CD4-positive, alpha-beta T cell treated with Interferon alpha-2 for 1 hour (primary cell): ENCODE measurements at regions not wholly inside any gene's neighbourhood (a gene's known extent, or its start where the extent isn't known, plus 50 kb on each side); places are given as distances from the start of the nearest gene placed in this dataset.
A peak's percentile ranks its signal among the peaks of the same experiment; 100 is the strongest.

Experiments used
- DNase-seq, 2 donors: peaks; one replicate each; pipeline ENCODE4 v3.0.0-alpha.2; 2020 to 2022

DNA sequence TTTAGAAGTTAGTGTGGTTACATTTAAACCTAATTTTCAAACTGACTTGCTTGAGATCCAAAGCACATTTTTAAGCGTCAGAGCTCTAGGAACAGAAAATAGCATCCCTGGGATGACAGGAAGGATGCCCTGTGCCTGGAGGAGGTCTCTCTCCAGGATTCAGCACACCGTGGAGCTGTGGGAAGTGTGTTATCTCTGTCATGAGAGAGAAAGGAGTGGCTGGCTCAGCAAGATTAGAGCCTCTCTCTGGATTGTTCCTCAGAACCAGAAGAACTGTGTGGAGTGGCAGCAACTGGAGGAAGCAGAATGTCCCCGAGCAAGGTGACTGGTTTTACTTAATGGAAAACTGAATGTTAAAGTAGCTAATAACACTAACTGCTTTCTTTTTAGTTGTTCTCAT, 233.6 kb upstream of the TGFBR2 start:
- no peak for DNase-seq

- DNase-seq, result no peak
These were observed 221.8 kb upstream of the TGFBR2 start for GRCh38 chr3:30384546-30385072.

- DNase-seq, result no peak
These were observed 213.3 kb upstream of the TGFBR2 start for GRCh38 chr3:30393079-30393478.

GRCh38 chr3:30397030-30397429, 209.4 kb upstream of the TGFBR2 start:
- no peak for DNase-seq

DNA sequence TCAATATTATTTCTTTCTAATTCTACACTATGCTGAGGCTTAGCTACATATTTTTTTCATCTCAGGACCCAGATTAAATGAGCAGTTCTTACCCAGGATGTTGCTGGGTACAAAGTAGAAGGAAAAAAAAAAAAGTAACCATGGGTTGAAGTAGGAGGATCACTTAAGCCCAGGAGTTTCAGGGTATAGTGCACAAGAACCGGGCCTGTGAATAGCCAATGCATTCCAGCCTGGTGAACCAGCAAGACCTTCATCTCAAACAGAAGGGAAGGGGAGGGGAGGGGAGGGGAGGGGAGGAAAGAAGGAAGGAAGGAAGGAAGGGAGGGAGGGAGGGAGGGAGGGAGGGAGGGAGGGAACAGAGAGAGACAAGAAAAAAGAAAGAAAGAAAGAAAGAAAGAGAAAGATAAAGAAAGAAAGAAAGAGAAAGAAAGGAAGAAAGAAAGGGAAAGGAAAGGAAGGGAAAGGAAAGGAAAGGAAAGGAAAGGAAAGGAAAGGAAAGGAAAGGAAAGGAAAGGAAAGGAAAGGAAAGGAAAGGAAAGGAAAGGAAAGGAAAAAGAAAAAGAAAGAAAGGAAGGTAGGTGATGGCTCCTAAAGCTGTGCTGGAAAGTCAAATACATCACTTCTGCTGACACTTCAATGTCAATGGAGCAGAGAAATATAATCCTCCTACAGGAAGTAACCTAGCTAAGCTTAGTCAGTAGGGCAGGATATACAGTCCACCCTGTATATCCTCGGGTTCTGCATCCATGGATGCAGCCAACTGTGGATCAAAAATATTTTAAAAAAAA, 206.8 kb upstream of the TGFBR2 start:
- no peak for DNase-seq

- DNase-seq, result no peak
These were observed 205.5 kb upstream of the TGFBR2 start for GRCh38 chr3:30400926-30401325.

DNA sequence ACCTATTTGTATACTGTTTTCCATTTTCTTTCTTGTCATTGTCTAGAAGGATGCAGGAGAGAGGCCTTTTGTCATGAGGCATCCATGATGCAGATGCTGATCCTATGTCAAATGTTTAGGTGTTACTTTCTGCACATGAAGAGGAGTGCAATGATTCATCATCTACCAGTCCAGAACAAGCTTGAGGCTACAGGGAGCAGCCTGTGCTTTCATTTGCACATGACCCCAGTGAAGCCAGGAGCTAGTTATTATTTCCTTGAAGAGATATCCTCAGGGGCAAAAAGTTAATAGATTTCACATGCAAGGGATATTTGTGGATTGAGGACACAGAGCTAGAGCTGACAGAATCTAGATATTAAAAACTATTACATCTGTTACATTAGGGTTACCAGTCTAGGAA, 204.4 kb upstream of the TGFBR2 start:
- no peak for DNase-seq

- no peak for DNase-seq
These were observed 198.8 kb upstream of the TGFBR2 start for GRCh38 chr3:30407651-30408050.

GRCh38 chr3:30408105-30408557, 198.3 kb upstream of the TGFBR2 start:
- no peak for DNase-seq

GRCh38 chr3:30418443-30418842, 188.0 kb upstream of the TGFBR2 start:
- no peak for DNase-seq

DNA sequence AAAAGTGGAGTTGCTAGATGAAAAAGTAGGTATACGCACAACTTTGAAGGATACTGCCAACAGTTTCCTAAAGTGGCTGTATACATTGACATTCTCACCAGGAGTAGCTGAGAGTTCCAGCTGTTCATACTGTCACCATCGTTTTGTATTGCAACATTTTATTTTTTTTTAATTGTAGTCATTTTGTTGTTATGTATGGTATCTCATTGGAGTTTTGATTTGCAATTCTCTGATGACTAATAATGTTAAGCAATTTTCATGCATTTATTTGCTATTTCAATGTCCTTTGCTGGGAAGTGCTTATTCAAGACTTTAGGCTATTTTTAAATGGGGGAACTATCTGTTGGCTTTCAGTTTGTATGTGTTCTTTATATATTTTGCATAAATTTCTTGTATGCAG, 185.1 kb upstream of the TGFBR2 start:
- DNase-seq, result no peak

GRCh38 chr3:30426293-30426993, 180.0 kb upstream of the TGFBR2 start:
- no peak for DNase-seq

GRCh38 chr3:30428251-30428650, 178.2 kb upstream of the TGFBR2 start:
- no peak for DNase-seq

DNA sequence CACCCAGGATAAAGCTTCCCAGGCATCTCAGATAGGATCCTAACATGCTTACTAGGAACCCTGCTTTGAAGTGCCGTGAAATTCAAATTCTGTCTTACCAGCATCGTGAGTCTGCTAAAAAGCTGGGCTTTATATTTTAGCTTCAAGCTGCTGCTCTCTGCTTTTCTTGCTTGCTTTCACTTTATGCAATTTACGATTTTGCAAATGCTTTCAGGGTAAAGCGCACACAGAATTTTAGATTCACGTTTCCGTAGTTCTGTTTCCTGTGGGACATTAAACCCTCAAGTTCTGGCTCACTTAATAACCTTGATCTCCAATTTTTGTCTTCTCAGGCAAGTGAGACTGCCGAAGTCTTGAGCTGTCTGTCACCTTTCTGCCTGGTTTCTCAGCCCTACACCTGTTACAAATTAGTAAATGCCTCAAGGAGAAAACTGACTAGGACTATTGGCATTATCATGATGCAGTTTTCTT, 170.5 kb upstream of the TGFBR2 start:
- peak in 1 of 2 donors; percentile 6 for DNase-seq

DNA sequence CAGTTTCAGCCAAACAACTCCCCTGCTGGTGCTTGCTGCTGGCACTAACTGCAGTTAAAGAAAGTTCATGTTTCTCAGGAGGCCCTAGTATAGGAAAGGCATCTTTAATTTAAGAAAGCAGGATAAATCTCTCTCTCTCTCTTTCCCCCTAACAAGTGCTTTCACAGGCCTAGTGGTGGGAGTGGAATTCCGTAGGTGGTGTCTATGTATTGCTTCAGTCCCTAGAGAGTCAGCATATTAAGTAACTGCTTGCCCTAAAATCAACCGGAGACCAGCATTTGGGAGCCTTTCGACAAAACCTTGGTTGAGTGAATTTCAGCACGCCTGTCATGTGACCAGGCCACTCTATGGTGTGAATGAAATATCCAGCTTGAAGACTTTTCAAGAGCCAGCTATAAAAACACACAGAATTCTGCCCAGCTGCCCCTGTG, 169.2 kb upstream of the TGFBR2 start:
- no peak for DNase-seq

DNA sequence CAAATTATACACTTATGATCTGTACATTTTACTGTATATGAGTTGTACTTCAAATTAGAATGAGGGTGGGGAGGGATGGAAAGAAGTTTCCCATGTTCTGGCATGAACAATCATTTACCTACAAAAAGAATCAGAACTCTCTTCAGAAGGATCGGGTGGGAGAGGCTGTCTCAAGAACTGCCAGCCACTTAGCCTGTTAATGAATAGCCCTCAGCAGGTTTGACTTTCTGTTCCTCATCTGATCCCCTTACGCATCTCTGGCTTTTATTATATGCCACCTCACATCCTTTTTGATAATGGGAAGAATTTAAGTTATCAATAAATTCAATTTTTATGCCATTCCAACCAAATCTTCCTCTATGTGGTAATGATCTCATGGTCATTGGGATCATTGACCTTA, 168.3 kb upstream of the TGFBR2 start:
- no peak for DNase-seq

- DNase-seq, result no peak
These were observed 166.8 kb upstream of the TGFBR2 start for GRCh38 chr3:30439451-30440053.

GRCh38 chr3:30440147-30440604, 166.2 kb upstream of the TGFBR2 start:
- DNase-seq, result no peak

- DNase-seq, result no peak
These were observed 165.5 kb upstream of the TGFBR2 start for GRCh38 chr3:30440880-30441279.

DNA sequence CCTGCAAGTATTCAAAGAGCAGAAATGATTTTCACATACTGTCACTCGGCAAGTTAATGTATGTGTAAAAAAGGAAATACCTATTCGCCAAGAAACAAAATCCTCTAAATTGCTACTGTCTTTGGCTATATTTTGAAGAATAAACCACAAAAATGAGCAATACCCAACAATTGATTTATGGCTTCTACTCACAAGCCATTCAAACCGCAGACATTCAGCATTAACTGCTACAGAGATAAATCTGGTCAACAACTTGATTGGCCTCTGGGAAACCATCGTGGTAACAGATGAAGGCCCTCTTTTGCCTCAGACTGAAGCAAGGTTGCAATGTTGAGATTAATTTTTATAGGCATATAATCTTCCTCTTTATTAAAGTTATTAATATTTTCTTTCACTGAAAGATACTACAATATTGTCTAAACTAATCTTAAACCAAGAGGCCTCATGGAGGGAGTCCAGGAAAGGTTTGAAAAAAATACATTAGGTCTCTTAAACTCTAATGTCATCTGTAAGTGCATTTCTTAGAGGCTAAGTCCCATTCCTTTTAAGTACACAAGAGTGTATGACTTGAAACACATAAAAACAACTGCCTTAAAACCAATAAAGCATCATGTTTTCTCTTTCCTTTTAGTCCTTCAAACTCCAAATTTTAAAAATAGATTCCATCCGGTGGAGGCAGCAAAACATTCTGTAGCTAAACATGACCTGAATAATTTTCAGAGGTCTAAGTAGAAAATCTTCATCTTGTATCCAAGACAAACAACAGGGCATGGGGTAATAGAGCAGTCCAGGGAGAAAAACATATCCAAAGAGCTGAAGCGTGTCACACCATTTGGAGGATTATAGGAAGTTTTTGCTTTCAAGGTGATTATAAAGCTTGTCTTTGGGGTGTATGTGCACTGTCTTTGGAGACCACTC, 162.4 kb upstream of the TGFBR2 start:
- no peak for DNase-seq

DNA sequence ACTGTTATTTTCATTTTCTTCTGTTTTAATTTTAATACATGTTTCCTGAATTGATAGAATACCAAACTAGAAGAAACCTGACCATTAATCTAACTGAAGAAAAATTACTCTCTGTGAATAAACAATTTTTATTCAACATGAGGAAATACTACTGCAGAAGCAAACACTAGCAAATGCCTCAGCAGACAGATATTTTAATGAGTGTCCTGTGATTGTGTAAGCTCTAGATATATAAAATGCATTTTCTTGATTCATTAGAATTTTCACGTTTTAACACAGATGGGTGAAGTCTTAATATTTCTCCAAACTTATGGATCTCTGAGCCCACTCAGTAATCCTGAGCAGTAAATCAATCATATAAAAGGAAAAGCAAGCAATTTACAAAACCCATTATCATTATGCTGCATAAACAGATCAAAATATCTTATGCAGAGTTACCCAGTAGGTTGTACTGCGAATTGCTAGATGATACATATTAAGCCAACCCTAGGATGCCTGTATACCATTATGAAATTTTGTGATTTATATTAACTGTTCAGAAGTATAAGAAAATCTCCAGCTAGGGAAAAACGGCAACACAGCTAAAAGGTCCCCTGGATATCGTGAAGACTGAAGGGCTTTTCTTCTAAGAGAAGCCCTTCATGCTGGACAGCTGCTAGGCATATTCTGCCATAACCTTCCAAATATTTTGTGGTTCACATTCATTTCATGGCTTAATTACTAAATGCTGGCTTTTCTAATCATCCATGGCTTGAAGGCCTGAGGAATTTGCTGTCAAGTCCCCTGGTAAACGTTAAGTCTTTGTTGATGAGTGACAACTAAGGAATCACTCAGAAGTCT, 157.7 kb upstream of the TGFBR2 start:
- no peak for DNase-seq

DNA sequence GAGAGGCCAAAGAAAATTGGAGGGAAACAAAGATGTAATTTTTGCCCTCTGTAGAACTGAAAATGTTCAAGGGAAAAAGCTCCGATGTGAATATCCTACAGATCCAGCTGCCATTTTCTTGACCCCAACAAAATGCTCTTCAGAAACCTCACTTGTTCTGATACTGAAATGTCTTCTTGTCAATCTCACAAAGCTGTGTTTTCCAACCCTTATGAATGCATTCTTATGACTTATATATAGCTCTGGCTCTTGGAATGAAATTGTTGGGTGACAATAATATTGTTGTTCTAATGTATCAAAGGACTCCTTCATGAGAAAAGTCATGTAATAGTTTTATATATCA, 157.1 kb upstream of the TGFBR2 start:
- DNase-seq, result no peak
